GM23248 (cell line): ENCODE measurements at regions not wholly inside any gene's neighbourhood (a gene's known extent, or its start where the extent isn't known, plus 50 kb on each side); places are given as distances from the start of the nearest gene placed in this dataset. TPM values are rescaled to one million over a fixed set of nuclear protein-coding genes. Genes with fewer than 3 reads are reported as not detected.

ENCODE experiments used
- small RNA-seq: library from RNA; depleted of rRNA; stranded (forward); fragments of <200 nt; gene quantifications from one replicate; pipeline ENCODE3, GENCODE V24; 2014; ENCODE audit warnings: low read depth, low replicate concordance

Small RNA genes in the stretch of these regions (small RNA-seq; reads per million reads assigned to genes)
- gene RF00001 = not detected
